SK-N-SH treated with all-trans-retinoic acid at 6 μM for 48 hours (cell line): ENCODE measurements at regions not wholly inside any gene's neighbourhood (a gene's known extent, or its start where the extent isn't known, plus 50 kb on each side); places are given as distances from the start of the nearest gene placed in this dataset.
"Not testable (repeated sequence)": the region's sequence is repeated elsewhere in the genome, so short reads cannot be mapped to it uniquely, and the experiment has no call there.

ENCODE experiments used
- ATAC-seq: fragments of 200-7000 bp; cut with Tn5 transposase; 3 replicates; pipeline ENCODE4 v1.9.1; 2020; ENCODE audit warnings: mild to moderate bottlenecking, moderate library complexity
- ARNTL ChIP-seq: fragments of 450-650 bp; formaldehyde crosslinking; IDR thresholded peaks from 2 replicates; pipeline ENCODE4 v1.5.0; 2020; ENCODE audit warnings: low read depth, mild to moderate bottlenecking, moderate library complexity, borderline replicate concordance
- BACH2 ChIP-seq: fragments of 250-450 bp; sonication (Bioruptor Pico); IDR thresholded peaks from 2 replicates; pipeline ENCODE4 v1.9.0; 2021; ENCODE audit warnings: mild to moderate bottlenecking, borderline replicate concordance
- CSDC2 ChIP-seq: fragments of 250-450 bp; sonication (Bioruptor Pico); IDR thresholded peaks from 2 replicates; pipeline ENCODE4 v1.5.0; 2020; ENCODE audit warnings: mild to moderate bottlenecking, moderate library complexity
- ESRRG ChIP-seq: fragments of 250-450 bp; sonication (Bioruptor Pico); IDR thresholded peaks from 2 replicates; pipeline ENCODE4 v1.6.1; 2021; ENCODE audit warnings: mild to moderate bottlenecking
- GLIS3 ChIP-seq: fragments of 250-450 bp; sonication (Bioruptor Pico); IDR thresholded peaks from 2 replicates; pipeline ENCODE4 v1.5.0; 2020; ENCODE audit warnings: mild to moderate bottlenecking, moderate library complexity
- ISL1 ChIP-seq: fragments of 250-450 bp; sonication (Bioruptor Pico); IDR thresholded peaks from 2 replicates; pipeline ENCODE4 v2.1.2; 2022; ENCODE audit warnings: mild to moderate bottlenecking, moderate library complexity
- OSR1 ChIP-seq: fragments of 250-450 bp; sonication (Bioruptor Pico); IDR thresholded peaks from 2 replicates; pipeline ENCODE4 v1.8.0; 2022; ENCODE audit warnings: moderate library complexity, mild to moderate bottlenecking, inconsistent platforms
- PPARA ChIP-seq: fragments of 250-450 bp; sonication (Bioruptor Pico); IDR thresholded peaks from 2 replicates; pipeline ENCODE4 v1.5.0; 2020; ENCODE audit warnings: mild to moderate bottlenecking, borderline replicate concordance
- RARB ChIP-seq: fragments of 250-450 bp; sonication (Bioruptor Pico); IDR thresholded peaks from 2 replicates; pipeline ENCODE4 v1.8.0; 2021; ENCODE audit warnings: mild to moderate bottlenecking, moderate library complexity
- SNAI2 ChIP-seq: fragments of 250-450 bp; sonication (Bioruptor Pico); IDR thresholded peaks from 2 replicates; pipeline ENCODE4 v1.5.0; 2020; ENCODE audit warnings: mild to moderate bottlenecking, moderate library complexity
- TCF4 ChIP-seq: fragments of 250-450 bp; sonication (Bioruptor Pico); IDR thresholded peaks from 2 replicates; pipeline ENCODE4 v1.8.0; 2021; ENCODE audit warnings: mild to moderate bottlenecking, moderate library complexity, borderline replicate concordance
- TOX ChIP-seq: fragments of 250-450 bp; sonication (Bioruptor Pico); IDR thresholded peaks from 2 replicates; pipeline ENCODE4 v1.8.0; 2021; ENCODE audit warnings: mild to moderate bottlenecking, moderate library complexity, borderline replicate concordance
- ZC3H10 ChIP-seq: fragments of 250-450 bp; sonication (Bioruptor Pico); IDR thresholded peaks from 2 replicates; pipeline ENCODE4 v1.5.1; 2021; ENCODE audit warnings: mild to moderate bottlenecking, moderate library complexity
- ZFP3 ChIP-seq: fragments of 250-450 bp; sonication (Bioruptor Pico); IDR thresholded peaks from 2 replicates; pipeline ENCODE4 v1.5.0; 2020; ENCODE audit warnings: mild to moderate bottlenecking, moderate library complexity
- ZFP30 ChIP-seq: fragments of 450-650 bp; formaldehyde crosslinking; IDR thresholded peaks from 2 replicates; pipeline ENCODE4 v1.5.0; 2022; ENCODE audit warnings: mild to moderate bottlenecking, moderate library complexity
- ZNF565 ChIP-seq: fragments of 450-650 bp; formaldehyde crosslinking; conservative IDR thresholded peaks from 2 replicates; pipeline ENCODE4 v1.5.0; 2020; ENCODE audit warnings: low read depth, mild to moderate bottlenecking, moderate library complexity
- ZNF70 ChIP-seq: fragments of 450-650 bp; formaldehyde crosslinking; IDR thresholded peaks from 2 replicates; pipeline ENCODE4 v1.5.0; 2020; ENCODE audit warnings: mild to moderate bottlenecking, moderate library complexity
- ZNF8 ChIP-seq: fragments of 450-650 bp; formaldehyde crosslinking; IDR thresholded peaks from 2 replicates; pipeline ENCODE4 v1.5.0; 2020; ENCODE audit warnings: mild to moderate bottlenecking, moderate library complexity
- TF ChIP-seq, protein P1 (sequence below): fragments of 250-450 bp; sonication (Bioruptor Pico); IDR thresholded peaks from 2 replicates; pipeline ENCODE4 v1.8.0; 2021; ENCODE audit warnings: low read depth, mild to moderate bottlenecking, moderate library complexity, borderline replicate concordance
- TF ChIP-seq, protein P2 (sequence below): fragments of 250-450 bp; sonication (Bioruptor Pico); IDR thresholded peaks from 2 replicates; pipeline ENCODE4 v1.5.1; 2021; ENCODE audit warnings: mild to moderate bottlenecking, moderate library complexity
- TF ChIP-seq, protein P3 (sequence below): fragments of 250-450 bp; sonication (Bioruptor Pico); IDR thresholded peaks from 2 replicates; pipeline ENCODE4 v1.5.1; 2020; ENCODE audit warnings: low read depth, mild to moderate bottlenecking, moderate library complexity
- TF ChIP-seq, protein P4 (sequence below): fragments of 250-450 bp; sonication (Bioruptor Pico); IDR thresholded peaks from 2 replicates; pipeline ENCODE4 v1.5.0; 2020; ENCODE audit warnings: mild to moderate bottlenecking, moderate library complexity
- TF ChIP-seq, protein P5 (sequence below): fragments of 250-450 bp; sonication (Bioruptor Pico); IDR thresholded peaks from 2 replicates; pipeline ENCODE4 v1.8.0; 2020; ENCODE audit warnings: mild to moderate bottlenecking, moderate library complexity, borderline replicate concordance

DNA sequence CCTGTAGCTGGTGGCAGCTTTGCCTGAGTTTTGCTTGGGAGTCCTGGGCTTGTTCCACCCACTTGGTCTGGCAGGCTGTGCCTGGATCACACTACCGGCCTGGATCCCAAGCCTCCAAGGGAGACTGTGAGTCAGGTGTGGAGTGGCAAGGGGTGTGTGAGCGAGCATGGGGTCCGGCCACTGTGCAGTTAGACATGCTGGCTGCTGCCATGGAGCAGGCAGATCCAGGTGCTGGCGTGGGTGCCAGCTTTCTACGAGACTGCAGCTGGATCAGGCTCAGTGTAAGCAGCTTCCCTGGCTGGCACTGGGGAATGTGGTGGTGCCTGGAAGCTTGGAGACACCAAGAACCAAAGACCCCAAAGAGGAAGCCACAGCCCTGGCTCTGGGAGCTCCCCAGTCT lies 102.0 kb upstream of the BNIP2 start (continued):
- TF ChIP-seq ZNF565 (CRISPR knock-in tag) (no peak), ISL1 (CRISPR knock-in tag) (no peak), RARB (CRISPR knock-in tag) (no peak)

DNA sequence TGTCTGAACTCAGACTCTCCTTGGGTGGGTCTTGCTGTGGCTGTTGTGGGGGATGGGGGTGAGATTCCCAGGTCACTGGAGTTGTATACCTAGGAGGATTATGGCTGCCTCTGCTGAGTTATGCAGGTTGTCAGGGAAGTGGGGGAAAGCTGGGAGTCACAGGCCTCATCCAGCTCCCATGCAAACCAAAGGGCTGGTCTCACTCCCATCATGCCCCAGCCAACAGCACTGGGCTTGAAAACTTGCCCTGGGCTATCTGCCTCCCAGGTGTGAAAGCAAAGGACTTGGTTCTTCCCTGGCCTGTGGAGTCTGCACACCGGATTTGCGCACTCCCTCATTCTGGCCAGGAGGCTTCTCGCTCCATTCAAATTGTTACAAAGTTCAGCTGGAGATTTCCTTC lies 97.3 kb upstream of the BNIP2 start:
- not testable (repeated sequence) for ATAC-seq

DNA sequence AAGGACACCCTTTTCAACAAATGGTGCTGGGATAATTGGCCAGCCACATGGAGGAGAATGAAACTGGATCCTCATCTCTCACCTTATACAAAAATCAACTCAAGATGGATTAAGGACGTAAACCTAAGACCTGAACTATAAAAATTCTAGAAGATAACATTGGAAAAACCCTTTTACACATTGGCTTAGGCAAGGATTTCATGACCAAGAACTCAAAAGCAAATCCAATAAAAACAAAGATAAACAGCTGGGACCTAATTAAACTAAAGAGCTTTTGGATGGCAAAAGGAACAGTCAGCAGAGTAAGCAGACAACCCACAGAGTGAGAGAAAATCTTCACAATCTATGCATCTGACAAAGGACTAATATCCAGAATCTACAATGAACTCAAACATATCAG lies 96.9 kb upstream of the BNIP2 start:
- ATAC-seq, result not testable (repeated sequence)

DNA sequence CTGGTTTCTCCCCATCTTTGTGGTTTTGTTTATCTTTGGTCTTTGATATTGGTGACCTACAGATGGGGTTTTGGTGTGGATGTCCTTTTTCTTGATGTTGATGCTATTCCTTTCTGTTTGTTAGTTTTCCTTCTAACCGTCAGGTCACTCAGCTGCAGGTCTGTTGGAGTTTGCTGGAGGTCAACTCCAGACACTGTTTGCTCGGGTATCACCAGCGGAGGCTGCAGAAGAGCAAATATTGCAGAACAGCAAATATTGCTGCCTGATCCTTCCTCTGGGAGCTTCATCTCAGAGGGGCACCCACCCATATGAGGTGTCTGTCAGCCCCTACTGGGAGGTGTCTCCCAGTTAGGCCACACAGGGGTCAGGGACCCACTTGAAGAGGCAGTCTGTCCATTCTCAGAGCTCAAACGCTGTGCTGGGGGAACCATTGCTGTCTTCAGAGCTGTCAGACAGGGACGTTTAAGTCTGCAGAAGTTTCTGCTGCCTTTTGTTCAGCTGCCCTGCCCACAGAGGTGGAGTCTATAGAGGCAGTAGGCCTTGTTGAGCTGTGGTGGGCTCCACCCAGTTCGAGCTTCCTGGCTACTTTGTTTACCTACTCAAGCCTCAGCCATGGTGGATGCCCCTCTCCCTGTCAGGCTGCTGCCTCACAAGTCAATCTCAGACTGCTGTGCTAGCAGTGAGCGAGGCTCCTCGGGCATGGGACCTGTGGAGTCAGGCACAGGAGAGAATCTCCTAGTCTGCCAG lies 94.8 kb upstream of the BNIP2 start:
- not testable (repeated sequence) for ATAC-seq

DNA sequence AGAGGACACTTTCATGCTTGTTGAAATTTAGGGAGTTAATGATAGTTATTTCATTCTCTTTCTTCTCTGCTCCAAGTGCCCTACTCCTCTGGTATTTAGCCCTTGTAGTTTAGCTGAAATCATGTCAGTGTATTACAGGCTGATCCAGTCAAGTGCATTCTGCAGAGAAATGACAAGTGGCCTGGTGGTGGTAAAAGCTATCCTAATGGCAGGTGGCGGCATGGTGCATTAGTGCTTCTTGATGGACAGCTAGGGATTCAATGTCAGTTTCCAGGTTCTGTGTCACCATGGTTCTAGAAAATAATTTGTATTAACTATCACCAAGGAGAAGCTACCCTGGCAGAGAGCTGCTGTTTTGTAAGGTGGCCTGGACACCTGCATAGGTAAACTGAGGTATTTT lies 90.0 kb upstream of the BNIP2 start:
- ATAC-seq, result no peak
- no peak for TF ChIP-seq ZNF70 (CRISPR knock-in tag)
- no peak for TF ChIP-seq TCF4 (CRISPR knock-in tag)
- TF ChIP-seq ZNF8, result no peak
- no peak for TF ChIP-seq CSDC2 (CRISPR knock-in tag)
- no peak for TF ChIP-seq ZC3H10 (CRISPR knock-in tag)
- TF ChIP-seq PPARA (CRISPR knock-in tag), result no peak
- TF ChIP-seq, protein P1, sequence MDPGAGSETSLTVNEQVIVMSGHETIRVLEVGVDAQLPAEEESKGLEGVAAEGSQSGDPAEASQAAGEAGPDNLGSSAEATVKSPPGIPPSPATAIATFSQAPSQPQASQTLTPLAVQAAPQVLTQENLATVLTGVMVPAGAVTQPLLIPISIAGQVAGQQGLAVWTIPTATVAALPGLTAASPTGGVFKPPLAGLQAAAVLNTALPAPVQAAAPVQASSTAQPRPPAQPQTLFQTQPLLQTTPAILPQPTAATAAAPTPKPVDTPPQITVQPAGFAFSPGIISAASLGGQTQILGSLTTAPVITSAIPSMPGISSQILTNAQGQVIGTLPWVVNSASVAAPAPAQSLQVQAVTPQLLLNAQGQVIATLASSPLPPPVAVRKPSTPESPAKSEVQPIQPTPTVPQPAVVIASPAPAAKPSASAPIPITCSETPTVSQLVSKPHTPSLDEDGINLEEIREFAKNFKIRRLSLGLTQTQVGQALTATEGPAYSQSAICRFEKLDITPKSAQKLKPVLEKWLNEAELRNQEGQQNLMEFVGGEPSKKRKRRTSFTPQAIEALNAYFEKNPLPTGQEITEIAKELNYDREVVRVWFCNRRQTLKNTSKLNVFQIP (CRISPR knock-in tag), result no peak
- no peak for TF ChIP-seq ISL1 (CRISPR knock-in tag)
- no peak for TF ChIP-seq GLIS3 (CRISPR knock-in tag)
- no peak for TF ChIP-seq BACH2 (CRISPR knock-in tag)
- no peak for TF ChIP-seq ARNTL (CRISPR knock-in tag)
- no peak for TF ChIP-seq ZFP3 (CRISPR knock-in tag)
- TF ChIP-seq TOX, result no peak

DNA sequence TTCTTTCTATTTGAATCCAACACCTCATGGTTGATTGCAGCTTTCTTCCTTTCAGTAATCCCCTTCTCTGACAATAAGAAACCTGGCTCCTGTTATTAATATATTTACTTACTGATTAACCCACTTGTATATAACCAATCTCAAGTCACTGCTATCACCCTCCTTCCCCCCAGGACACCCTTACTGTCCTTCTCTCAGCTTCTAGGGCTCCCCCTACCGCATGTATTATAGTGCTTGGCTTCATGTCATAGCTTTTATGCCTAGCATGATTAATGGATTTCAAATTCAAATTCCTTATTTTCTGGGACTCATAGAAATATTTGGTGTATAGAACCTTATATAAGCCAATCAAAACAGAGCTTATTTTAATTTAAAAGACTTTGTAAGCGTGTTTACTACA lies 75.7 kb upstream of the BNIP2 start:
- no peak for ATAC-seq
- TF ChIP-seq, protein P2, sequence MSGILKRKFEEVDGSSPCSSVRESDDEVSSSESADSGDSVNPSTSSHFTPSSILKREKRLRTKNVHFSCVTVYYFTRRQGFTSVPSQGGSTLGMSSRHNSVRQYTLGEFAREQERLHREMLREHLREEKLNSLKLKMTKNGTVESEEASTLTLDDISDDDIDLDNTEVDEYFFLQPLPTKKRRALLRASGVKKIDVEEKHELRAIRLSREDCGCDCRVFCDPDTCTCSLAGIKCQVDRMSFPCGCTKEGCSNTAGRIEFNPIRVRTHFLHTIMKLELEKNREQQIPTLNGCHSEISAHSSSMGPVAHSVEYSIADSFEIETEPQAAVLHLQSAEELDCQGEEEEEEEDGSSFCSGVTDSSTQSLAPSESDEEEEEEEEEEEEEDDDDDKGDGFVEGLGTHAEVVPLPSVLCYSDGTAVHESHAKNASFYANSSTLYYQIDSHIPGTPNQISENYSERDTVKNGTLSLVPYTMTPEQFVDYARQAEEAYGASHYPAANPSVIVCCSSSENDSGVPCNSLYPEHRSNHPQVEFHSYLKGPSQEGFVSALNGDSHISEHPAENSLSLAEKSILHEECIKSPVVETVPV (CRISPR knock-in tag), result no peak
- TF ChIP-seq OSR1, result no peak
- TF ChIP-seq ARNTL (CRISPR knock-in tag), result no peak
- TF ChIP-seq, protein P3, sequence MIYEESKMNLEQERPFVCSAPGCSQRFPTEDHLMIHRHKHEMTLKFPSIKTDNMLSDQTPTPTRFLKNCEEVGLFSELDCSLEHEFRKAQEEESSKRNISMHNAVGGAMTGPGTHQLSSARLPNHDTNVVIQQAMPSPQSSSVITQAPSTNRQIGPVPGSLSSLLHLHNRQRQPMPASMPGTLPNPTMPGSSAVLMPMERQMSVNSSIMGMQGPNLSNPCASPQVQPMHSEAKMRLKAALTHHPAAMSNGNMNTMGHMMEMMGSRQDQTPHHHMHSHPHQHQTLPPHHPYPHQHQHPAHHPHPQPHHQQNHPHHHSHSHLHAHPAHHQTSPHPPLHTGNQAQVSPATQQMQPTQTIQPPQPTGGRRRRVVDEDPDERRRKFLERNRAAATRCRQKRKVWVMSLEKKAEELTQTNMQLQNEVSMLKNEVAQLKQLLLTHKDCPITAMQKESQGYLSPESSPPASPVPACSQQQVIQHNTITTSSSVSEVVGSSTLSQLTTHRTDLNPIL (CRISPR knock-in tag), result no peak
- no peak for TF ChIP-seq ISL1 (CRISPR knock-in tag)
- no peak for TF ChIP-seq TOX
- TF ChIP-seq ZFP3 (CRISPR knock-in tag), result no peak
- no peak for TF ChIP-seq PPARA (CRISPR knock-in tag)
- TF ChIP-seq SNAI2 (CRISPR knock-in tag), result no peak
- TF ChIP-seq GLIS3 (CRISPR knock-in tag), result no peak
- TF ChIP-seq, protein P4, sequence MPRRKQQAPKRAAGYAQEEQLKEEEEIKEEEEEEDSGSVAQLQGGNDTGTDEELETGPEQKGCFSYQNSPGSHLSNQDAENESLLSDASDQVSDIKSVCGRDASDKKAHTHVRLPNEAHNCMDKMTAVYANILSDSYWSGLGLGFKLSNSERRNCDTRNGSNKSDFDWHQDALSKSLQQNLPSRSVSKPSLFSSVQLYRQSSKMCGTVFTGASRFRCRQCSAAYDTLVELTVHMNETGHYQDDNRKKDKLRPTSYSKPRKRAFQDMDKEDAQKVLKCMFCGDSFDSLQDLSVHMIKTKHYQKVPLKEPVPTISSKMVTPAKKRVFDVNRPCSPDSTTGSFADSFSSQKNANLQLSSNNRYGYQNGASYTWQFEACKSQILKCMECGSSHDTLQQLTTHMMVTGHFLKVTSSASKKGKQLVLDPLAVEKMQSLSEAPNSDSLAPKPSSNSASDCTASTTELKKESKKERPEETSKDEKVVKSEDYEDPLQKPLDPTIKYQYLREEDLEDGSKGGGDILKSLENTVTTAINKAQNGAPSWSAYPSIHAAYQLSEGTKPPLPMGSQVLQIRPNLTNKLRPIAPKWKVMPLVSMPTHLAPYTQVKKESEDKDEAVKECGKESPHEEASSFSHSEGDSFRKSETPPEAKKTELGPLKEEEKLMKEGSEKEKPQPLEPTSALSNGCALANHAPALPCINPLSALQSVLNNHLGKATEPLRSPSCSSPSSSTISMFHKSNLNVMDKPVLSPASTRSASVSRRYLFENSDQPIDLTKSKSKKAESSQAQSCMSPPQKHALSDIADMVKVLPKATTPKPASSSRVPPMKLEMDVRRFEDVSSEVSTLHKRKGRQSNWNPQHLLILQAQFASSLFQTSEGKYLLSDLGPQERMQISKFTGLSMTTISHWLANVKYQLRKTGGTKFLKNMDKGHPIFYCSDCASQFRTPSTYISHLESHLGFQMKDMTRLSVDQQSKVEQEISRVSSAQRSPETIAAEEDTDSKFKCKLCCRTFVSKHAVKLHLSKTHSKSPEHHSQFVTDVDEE (CRISPR knock-in tag), result no peak
- no peak for TF ChIP-seq ESRRG (CRISPR knock-in tag)
- TF ChIP-seq ZNF70 (CRISPR knock-in tag), result no peak
- TF ChIP-seq, protein P1 (CRISPR knock-in tag), result no peak
- TF ChIP-seq ZNF565 (CRISPR knock-in tag), result no peak
- no peak for TF ChIP-seq ZFP30 (CRISPR knock-in tag)
- TF ChIP-seq, protein P5, sequence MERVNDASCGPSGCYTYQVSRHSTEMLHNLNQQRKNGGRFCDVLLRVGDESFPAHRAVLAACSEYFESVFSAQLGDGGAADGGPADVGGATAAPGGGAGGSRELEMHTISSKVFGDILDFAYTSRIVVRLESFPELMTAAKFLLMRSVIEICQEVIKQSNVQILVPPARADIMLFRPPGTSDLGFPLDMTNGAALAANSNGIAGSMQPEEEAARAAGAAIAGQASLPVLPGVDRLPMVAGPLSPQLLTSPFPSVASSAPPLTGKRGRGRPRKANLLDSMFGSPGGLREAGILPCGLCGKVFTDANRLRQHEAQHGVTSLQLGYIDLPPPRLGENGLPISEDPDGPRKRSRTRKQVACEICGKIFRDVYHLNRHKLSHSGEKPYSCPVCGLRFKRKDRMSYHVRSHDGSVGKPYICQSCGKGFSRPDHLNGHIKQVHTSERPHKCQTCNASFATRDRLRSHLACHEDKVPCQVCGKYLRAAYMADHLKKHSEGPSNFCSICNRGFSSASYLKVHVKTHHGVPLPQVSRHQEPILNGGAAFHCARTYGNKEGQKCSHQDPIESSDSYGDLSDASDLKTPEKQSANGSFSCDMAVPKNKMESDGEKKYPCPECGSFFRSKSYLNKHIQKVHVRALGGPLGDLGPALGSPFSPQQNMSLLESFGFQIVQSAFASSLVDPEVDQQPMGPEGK (CRISPR knock-in tag), result no peak
